Endothelial cell of umbilical vein (primary cell): ENCODE measurements at regions not wholly inside any gene's neighbourhood (a gene's known extent, or its start where the extent isn't known, plus 50 kb on each side); places are given as distances from the start of the nearest gene placed in this dataset.

Source experiments
- BruUV-seq: library from RNA; stranded (reverse); fragments of 400-500 nt; replicated peaks from 2 replicates; lab custom pipeline; 2021; lab: Mats Ljungman, UMichigan
- CTCF ChIA-PET: fragments of 300-600, 350-600 bp; sonication (Branson Sonifier 250); formaldehyde crosslinking; loops from one replicate; lab custom pipeline; 2021; ENCODE audit warnings: antibody characterized with exemption, inconsistent platforms; lab: Charles Lee
- POLR2A ChIA-PET: fragments of 300-600, 350-600 bp; sonication (Branson Sonifier 250); formaldehyde crosslinking; loops from one replicate; lab custom pipeline; 2021; ENCODE audit warnings: antibody characterized with exemption, inconsistent platforms; lab: Charles Lee
- DNase-seq: peaks from one replicate; pipeline ENCODE4 v3.0.0-alpha.2; 2011; ENCODE audit warnings: low read depth, low spot score
- FAIRE-seq: peaks from 2 replicates; lab custom pipeline; 2011; peaks lifted over from hg19 to GRCh38; lab: Jason Lieb, UNC
- H2AFZ ChIP-seq: 2 replicates; pipeline ENCODE4 v1.6.0; 2012; ENCODE audit warnings: low read depth, low read length, control low read depth, inconsistent platforms
- H3K27ac ChIP-seq: 2 replicates; pipeline ENCODE4 v1.5.1; 2011; ENCODE audit warnings: low read depth, mild to moderate bottlenecking, control low read depth, low read length, moderate library complexity; ENCODE audit not compliant: insufficient read depth
- H3K27me3 ChIP-seq, 2 experiments: 2 replicates each; pipeline versions ENCODE4 v1.6.0 to v1.6.1; 2011; ENCODE audit warnings: low read length in 2 of 2, mixed read lengths in 1 of 2; ENCODE audit not compliant: control insufficient read depth in 2 of 2, insufficient read depth in 2 of 2
- H3K36me3 ChIP-seq, 2 experiments: 2 replicates in 1 of 2; 3 replicates in 1 of 2; pipeline ENCODE4 v1.5.1; 2011; ENCODE audit warnings: low read length in 2 of 2, mild to moderate bottlenecking in 1 of 2, moderate library complexity in 1 of 2; ENCODE audit not compliant: control insufficient read depth in 2 of 2, insufficient read depth in 2 of 2; ENCODE audit errors: extremely low read depth in 1 of 2
- H3K4me1 ChIP-seq: 3 replicates; pipeline ENCODE4 v1.5.1; 2011; ENCODE audit warnings: mild to moderate bottlenecking, low read length; ENCODE audit not compliant: control insufficient read depth, insufficient read depth; ENCODE audit errors: extremely low read depth
- H3K4me2 ChIP-seq: 2 replicates; pipeline ENCODE4 v1.6.1; 2011; ENCODE audit warnings: low read length, control low read depth, mixed read lengths; ENCODE audit not compliant: insufficient read depth
- H3K4me3 ChIP-seq, 3 experiments: fragments of 200-600 bp in 1 of 3; sonication (generic), shearing (Covaris generic) in 1 of 3; replicated peaks in 1 of 3; 2 replicates each; pipeline ENCODE4 v1.5.1; 2011 to 2016; ENCODE audit warnings: control low read depth in 3 of 3, low read length in 3 of 3, mild to moderate bottlenecking in 2 of 3, inconsistent platforms in 1 of 3, low read depth in 1 of 3, moderate library complexity in 1 of 3; ENCODE audit not compliant: insufficient read depth in 1 of 3
- H3K79me2 ChIP-seq: 2 replicates; pipeline ENCODE4 v1.6.0; 2012; ENCODE audit warnings: low read length, inconsistent platforms; ENCODE audit not compliant: control insufficient read depth, insufficient read depth
- H3K9ac ChIP-seq: replicated peaks from 2 replicates; pipeline ENCODE3; 2011; ENCODE audit warnings: low read length, control low read depth; ENCODE audit not compliant: insufficient read depth; ENCODE audit errors: extremely low read depth
- H3K9me1 ChIP-seq: replicated peaks from 3 replicates; pipeline ENCODE4 v1.6.0; 2011; ENCODE audit warnings: mild to moderate bottlenecking, low read length; ENCODE audit not compliant: control insufficient read depth, insufficient read depth; ENCODE audit errors: extremely low read depth
- H3K9me3 ChIP-seq: replicated peaks from 2 replicates; pipeline ENCODE4 v1.5.1; 2012; ENCODE audit warnings: low read length, inconsistent platforms; ENCODE audit not compliant: control insufficient read depth, insufficient read depth
- H4K20me1 ChIP-seq: replicated peaks from 2 replicates; pipeline ENCODE3; 2011; ENCODE audit warnings: mild to moderate bottlenecking, low read length; ENCODE audit not compliant: control insufficient read depth, insufficient read depth; ENCODE audit errors: extremely low read depth
- MAX ChIP-seq: IDR thresholded peaks from 2 replicates; pipeline ENCODE4 v1.6.1; 2011; ENCODE audit not compliant: insufficient read depth, insufficient read length
- POLR2AphosphoS5 ChIP-seq: IDR thresholded peaks from 2 replicates; pipeline ENCODE4 v1.6.1; 2012; ENCODE audit warnings: low read depth, mild to moderate bottlenecking, control low read depth, low read length, moderate library complexity; ENCODE audit not compliant: insufficient read depth
- dilution Hi-C: fragments of 300-500 bp; cut with MboI; formaldehyde crosslinking; loops from one replicate; pipeline ENCODE4 v1.15.0; 2019; ENCODE audit warnings: low sequenced_read_pairs; ENCODE audit not compliant: extremely low pct_ligation_motif_present
- intact Hi-C: fragments of 100-400 bp; cut with micrococcal nuclease; formaldehyde crosslinking; loops from one replicate; pipeline ENCODE4 v1.10.0; 2022
- TF ChIP-seq, protein P1 (sequence below), 2 donors: IDR thresholded peaks; 1 replicate in 1 of 2; 2 replicates in 1 of 2; pipeline ENCODE4 v1.5.1; 2011; ENCODE audit warnings: low read length in 2 of 2, mild to moderate bottlenecking in 2 of 2, moderate library complexity in 2 of 2, control low read depth in 1 of 2, inconsistent platforms in 1 of 2, low read depth in 1 of 2; ENCODE audit not compliant: insufficient read depth in 1 of 2; ENCODE audit errors: extremely low read depth in 1 of 2

GRCh38 chr1:94336991-94337390 lies 81.2 kb upstream of the ABCD3 start:
- dilution Hi-C loops = no loop called here
- H2AFZ ChIP-seq = no peak overlapping the region
- H3K27me3 ChIP-seq = peaks cover 8 to 11% of the 10 kb centered on the region in 2 experiments
- intact Hi-C loops = loop anchor here (1.0 to 5.0 kb wide), 9 partner anchors 126 to 490 kb away; partner anchors contain the start of gene GCLM
- ChIA-PET CTCF (interaction anchor here (1.0 to 22.3 kb wide), 37 partner anchors 8 to 1032 kb away, joined by 3 to 1439 read pairs (median 8); partner anchors contain the start of genes ARHGAP29, DNTTIP2 and GCLM), POLR2A (interaction anchor here (0.7 to 1.4 kb wide), 4 partner anchors 11 to 315 kb away, joined by 4 to 6 read pairs (median 5); no protein-coding TSS in a partner anchor)
- no peaks in the 10 kb centered on the region for H4K20me1 ChIP-seq
- no peak for TF ChIP-seq MAX
- H3K9me3 ChIP-seq = no peaks in the 10 kb centered on the region
- H3K9me1 ChIP-seq = no peaks in the 10 kb centered on the region
- H3K4me2 ChIP-seq = no peak overlapping the region
- peaks cover 5% of the 10 kb centered on the region for H3K4me1 ChIP-seq
- no peak overlapping the region for H3K27ac ChIP-seq
- no TSS peak for BruUV-seq
- no peaks in the 10 kb centered on the region for H3K79me2 ChIP-seq
- FAIRE-seq (no peak), DNase-seq (no peak)
- no peak overlapping the region for H3K9ac ChIP-seq
- no peaks in the 10 kb centered on the region for H3K36me3 ChIP-seq
- no peak overlapping the region for H3K4me3 ChIP-seq

DNA sequence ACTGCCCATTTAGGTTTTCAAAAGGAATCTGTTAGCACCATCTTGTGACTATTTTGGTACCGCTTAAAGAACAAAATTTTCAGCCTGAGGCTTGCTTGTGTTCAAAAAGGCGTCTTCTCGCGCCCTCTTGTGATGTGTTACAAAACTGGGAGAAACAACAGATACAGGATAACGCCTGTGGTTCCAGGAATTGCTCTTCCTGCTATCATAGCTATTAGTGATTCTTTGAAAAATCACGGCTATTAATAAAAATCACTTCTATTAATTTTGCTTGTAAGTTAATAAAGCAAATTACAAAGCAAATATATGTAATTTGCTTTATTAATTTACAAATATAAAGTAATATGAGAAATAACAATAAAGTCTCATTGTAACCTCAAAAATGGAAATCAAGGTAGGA lies 82.2 kb upstream of the ABCD3 start:
- H3K9me3 ChIP-seq = no peaks in the 10 kb centered on the region
- no peak for TF ChIP-seq MAX
- no peak for TF ChIP-seq POLR2AphosphoS5
- TF ChIP-seq, protein P1, sequence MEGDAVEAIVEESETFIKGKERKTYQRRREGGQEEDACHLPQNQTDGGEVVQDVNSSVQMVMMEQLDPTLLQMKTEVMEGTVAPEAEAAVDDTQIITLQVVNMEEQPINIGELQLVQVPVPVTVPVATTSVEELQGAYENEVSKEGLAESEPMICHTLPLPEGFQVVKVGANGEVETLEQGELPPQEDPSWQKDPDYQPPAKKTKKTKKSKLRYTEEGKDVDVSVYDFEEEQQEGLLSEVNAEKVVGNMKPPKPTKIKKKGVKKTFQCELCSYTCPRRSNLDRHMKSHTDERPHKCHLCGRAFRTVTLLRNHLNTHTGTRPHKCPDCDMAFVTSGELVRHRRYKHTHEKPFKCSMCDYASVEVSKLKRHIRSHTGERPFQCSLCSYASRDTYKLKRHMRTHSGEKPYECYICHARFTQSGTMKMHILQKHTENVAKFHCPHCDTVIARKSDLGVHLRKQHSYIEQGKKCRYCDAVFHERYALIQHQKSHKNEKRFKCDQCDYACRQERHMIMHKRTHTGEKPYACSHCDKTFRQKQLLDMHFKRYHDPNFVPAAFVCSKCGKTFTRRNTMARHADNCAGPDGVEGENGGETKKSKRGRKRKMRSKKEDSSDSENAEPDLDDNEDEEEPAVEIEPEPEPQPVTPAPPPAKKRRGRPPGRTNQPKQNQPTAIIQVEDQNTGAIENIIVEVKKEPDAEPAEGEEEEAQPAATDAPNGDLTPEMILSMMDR (IDR thresholded peaks at IDR 0.05; ENCODE audit: extremely low read depth in 1 of 2, insufficient read depth in 1 of 2, low read depth in 1 of 2, low read length in 2 of 2) = peak; percentile 73 to 89
- H3K36me3 ChIP-seq = no peaks in the 10 kb centered on the region
- POLR2A ChIA-PET = interaction anchor here (0.8 to 1.7 kb wide), 7 partner anchors 88 to 313 kb away, joined by 3 to 6 read pairs (median 4); partner anchors contain the start of gene ARHGAP29
- H3K27me3 ChIP-seq = peaks cover 4 to 5% of the 10 kb centered on the region in 2 experiments
- peak; percentile 94 for DNase-seq
- peaks cover 5% of the 10 kb centered on the region for H3K4me1 ChIP-seq
- no peak overlapping the region for H3K4me3 ChIP-seq
- no peaks in the 10 kb centered on the region for H4K20me1 ChIP-seq
- no peaks in the 10 kb centered on the region for H3K9me1 ChIP-seq
- dilution Hi-C loops = no loop called here
- no peaks in the 10 kb centered on the region for H3K79me2 ChIP-seq
- intact Hi-C loops = loop anchor here (1.0 to 5.0 kb wide), 9 partner anchors 127 to 489 kb away; partner anchors contain the start of gene GCLM
- peak overlapping the region; percentile 68 for H2AFZ ChIP-seq
- H3K27ac ChIP-seq = no peak overlapping the region
- no TSS peak for BruUV-seq
- CTCF ChIA-PET = interaction anchor here (0.6 to 22.3 kb wide), 94 partner anchors 9 to 1031 kb away, joined by 3 to 1439 read pairs (median 6); partner anchors contain the start of genes ARHGAP29, DNTTIP2 and GCLM
- FAIRE-seq = peak; percentile 88
- peak overlapping the region; percentile 1 for H3K9ac ChIP-seq
- no peak overlapping the region for H3K4me2 ChIP-seq
